Activated CD8-positive, alpha-beta memory T cell treated with anti-CD3 and anti-CD28 coated beads, Interleukin-2, amount 50 U/mL, for 1 hour (primary cell): ENCODE measurements at regions not wholly inside any gene's neighbourhood (a gene's known extent, or its start where the extent isn't known, plus 50 kb on each side); places are given as distances from the start of the nearest gene placed in this dataset.

ENCODE experiments used
- DNase-seq: peaks from one replicate; pipeline ENCODE4 v3.0.0-alpha.2; 2020; ENCODE audit errors: extremely low read depth

DNA sequence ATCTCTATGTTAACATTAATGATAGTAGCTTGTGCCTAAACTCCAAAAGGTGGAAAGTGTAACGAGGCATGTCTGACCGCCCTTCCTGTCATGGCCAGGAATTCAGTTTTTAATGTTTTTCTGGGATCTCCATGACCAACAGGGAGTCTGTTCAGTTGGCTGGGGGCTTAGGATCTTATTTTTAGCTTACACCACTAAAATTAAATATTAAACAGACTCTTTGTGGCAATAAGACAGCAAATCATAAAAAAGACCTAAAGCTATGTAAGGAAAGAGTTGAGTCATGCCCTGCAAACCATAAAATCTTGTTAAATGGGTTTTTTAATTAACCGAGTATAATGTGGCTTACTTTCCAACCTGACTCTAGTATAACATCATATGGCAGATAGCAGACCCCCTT lies 247.8 kb downstream of the DIRAS2 start:
- no peak for DNase-seq

DNA sequence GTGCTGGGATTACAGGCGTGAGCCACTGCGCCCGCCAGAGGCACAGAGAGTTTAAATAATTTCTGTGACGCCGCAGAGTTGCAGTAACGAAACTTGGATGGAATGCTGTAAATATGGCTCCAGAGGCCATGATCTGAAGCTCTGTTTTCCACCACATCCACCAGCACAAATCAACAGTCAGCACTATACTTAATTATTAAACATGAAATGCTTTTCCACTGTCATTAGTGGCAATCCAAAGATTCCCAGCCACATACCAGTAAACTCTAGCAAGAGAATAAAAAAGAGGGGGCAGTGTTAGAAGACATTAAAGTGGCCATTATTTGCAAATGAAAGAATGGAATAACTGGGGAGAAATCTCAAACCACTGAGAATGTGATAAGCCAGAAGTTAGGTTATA lies 242.5 kb downstream of the DIRAS2 start:
- no peak for DNase-seq

GRCh38 chr9:90408659-90409058 lies 234.0 kb downstream of the DIRAS2 start:
- DNase-seq, result no peak

DNA sequence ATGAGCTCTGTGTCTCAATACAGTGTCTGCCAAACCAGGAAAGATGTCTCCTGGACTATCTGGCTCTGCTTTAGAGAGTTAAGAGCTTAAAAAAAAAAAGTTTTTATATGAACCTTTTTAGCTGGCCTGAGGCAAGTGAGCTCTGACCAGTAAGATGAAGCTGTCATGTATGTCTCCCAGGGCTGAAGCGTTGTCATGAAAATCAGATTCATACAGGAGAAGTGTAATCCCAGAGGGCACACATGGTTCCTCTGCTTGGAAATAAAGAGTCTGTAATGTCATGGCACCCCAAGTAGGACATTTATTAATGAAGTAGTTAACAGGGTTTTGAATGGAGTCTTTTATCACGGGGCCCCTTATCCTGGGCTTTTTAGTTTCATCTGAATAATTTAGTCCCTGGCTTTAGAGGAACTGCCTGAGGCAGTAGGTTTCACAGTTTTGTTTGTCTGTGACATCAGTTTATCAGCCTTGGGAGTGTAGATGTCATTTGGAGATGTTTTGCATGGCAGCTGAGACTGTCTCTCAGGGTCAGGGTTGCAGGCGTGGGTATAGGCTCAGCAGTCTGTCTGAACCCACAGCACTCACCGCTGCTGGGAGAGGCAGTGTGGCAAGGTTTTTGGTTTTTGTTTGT lies 223.3 kb downstream of the DIRAS2 start:
- DNase-seq, result no peak

DNA sequence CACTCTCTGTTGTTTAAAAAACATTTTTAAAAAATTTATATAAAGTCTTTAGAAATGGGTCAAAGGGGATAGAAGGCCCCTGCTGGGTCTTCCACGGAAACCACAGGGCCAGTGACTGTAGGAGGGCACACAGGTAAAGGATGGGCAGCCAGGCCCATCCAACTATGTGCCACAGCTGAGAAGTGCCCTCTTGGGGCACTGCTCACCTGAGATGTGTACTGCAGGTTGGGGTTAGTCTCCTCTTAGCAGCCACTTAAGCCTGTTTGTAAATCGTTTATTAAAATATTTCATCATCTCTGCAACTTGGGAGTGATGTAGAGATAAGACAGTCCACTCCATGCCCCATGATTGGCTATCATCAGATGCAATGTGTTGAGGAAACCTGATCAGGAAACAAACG lies 222.4 kb downstream of the DIRAS2 start:
- DNase-seq, result no peak

- no peak for DNase-seq
Measured at GRCh38 chr9:90420768-90421513, 221.7 kb downstream of the DIRAS2 start.

GRCh38 chr9:90421786-90422185 lies 220.8 kb downstream of the DIRAS2 start:
- DNase-seq, result no peak

DNA sequence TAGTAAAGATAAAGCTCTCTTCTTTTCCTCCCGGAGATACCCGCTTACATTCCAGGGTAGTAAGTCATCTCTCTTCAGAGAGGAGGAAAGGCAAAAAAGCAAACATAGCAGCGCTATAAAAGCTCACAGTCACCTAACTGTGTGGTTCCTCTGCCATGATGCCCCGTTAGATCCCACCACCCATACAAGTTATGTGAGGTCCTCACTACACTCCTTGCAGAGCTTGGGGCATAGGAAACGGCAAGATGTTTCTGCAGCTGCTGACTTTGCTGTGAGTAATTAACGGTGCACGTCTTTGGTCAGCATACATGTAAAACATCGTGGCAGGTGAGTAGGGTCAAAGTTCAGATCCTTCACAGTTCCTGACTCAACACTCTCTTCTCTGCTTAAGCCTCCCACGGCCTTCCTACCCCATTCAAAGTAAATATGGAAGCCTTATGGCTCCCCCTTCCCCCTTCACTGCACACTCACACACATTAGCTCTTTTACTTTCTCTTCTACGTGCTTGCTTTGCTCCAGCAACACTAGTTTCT lies 218.9 kb downstream of the DIRAS2 start:
- DNase-seq, result no peak

DNA sequence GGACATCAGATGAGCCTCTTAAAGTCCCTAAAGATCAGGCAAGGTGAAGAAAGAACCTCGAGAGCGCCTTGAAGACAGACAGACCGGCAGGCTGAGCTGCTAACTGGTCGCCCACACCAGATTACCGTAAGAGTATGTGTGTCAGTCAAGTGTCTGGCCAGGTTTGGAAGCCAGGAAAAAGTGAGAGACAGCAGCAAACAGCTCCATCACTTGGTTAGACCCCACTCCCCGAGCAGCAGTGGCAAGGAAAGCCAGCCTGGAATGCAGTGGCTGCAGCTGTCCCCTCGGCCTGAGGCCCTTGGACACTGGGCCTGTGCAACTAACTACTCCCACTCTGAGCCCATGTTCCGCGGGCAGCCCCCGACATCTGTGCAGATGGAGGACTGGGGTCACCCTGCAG lies 214.1 kb downstream of the DIRAS2 start:
- DNase-seq, result no peak

DNA sequence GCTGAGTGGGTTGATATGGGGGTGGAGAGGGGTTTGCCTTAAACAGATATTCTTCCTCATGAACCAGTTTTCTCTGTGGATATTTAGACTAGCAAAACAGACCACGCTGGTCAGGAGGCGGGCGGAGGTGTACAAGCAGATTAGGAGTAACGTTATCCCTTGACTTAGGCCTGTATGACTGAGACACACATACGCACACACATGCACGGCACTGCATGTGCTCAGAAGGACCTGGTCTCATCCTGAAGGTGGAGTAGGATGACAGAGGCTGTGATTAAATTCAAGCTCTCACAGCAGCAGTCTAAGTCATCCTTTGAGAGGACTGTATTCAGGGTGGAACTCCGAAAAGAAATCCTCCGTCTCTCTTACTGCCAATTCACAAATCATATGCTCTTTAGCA lies 209.7 kb downstream of the DIRAS2 start:
- DNase-seq, result no peak

- no peak for DNase-seq
Measured at GRCh38 chr9:90433398-90433941, 209.2 kb downstream of the DIRAS2 start.

- DNase-seq, result no peak
Measured at GRCh38 chr9:90441814-90442213, 200.8 kb downstream of the DIRAS2 start.

GRCh38 chr9:90442723-90443122 lies 199.9 kb downstream of the DIRAS2 start:
- DNase-seq, result no peak

DNA sequence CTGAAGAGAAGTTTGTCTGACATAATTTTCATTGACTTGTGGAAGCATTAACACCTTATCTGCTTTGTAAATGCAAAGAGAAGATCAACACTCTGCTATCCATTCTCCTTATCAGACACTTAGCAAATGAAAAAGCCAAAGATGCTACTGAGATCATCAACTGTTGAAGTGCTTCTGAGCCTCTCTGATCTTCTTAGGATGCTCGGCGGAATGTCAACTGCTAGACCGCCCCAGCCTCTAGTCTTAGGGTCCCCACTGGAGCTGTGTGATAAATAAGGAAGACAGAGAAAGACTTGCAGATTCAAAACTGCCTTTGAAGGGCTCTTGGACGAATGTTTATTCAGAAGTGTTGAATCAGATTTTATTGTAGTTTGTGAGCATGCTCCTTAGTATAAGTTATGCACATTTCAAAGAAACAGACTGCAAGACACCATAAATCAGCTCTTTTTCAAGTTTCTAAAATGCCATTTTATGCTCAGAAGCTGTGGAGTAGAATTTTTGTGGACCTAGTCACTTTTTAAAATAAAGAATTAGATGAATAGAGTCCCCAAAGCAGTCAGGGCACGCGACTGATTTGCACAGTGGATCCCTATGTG lies 197.9 kb downstream of the DIRAS2 start:
- DNase-seq, result no peak

DNA sequence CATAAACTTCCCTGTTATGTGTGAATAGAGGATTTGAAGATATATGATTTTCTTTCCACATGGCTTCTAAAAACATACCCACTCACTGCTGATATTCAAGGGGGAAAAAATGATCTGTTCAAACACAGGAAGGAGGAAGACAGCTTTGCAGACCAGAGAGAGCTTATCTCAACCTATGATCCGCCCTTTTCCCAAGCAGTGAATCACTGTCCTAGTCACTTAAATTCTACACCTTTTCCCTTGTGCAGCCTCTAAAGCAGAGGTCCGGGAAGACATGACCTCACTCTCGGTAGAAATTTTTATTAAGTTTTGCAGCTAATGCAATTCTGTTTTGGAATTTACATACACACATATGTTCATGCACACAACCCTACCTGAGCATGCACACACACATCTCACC lies 197.2 kb downstream of the DIRAS2 start:
- DNase-seq, result no peak

DNA sequence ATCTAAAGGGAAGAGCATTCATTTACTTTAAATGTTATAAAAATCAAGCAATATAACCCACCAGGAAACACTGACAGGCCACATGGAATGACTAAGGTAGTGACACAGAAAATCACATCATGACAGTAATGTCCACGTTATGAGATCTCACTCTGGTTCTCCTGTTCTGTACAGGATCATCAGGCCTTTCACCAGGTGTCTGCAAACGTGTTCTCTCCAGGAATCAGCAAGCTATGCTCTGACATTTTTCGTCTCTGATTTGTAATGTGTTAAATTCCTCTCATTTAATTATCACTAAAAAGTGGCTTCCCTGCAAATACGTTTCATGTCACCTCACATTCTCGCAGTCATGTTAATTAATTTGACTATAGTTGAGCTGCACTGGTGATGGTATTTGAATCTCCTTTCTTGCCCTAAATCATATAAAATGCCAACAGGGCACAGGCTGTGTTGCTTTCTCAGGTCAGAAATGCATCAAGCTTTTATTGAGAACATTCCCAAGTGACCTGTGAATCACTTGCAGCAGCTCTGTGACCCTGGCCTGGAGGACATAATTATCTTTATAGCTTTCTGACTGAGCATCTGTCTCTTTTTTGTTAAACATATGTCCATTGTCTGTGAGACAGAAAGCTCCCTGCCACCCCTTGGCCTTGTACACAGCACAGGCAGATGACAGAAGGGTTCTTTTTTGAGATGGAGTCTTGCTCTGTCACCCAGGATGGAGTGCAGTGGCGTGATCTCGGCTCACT lies 196.2 kb downstream of the DIRAS2 start:
- DNase-seq, result no peak

DNA sequence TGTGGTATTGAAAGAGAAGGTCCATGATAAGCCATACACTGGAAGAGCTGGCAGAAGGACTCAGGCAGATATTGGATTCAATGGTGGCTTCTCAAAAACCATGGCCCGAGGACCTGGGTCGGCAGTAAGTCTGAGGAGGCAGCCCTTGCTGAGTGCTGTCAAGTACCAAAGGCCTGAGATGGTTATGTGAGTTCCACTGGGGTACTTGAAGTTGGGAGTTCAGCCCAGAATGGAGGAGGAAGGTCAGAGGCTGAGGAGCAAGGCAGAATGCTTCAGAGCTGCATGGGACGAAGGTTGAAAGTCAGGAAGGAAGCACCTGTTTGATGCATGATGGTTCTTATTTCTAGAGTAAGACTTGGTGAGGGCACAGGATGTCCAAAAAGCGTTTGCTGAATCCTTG lies 194.9 kb downstream of the DIRAS2 start:
- no peak for DNase-seq

DNA sequence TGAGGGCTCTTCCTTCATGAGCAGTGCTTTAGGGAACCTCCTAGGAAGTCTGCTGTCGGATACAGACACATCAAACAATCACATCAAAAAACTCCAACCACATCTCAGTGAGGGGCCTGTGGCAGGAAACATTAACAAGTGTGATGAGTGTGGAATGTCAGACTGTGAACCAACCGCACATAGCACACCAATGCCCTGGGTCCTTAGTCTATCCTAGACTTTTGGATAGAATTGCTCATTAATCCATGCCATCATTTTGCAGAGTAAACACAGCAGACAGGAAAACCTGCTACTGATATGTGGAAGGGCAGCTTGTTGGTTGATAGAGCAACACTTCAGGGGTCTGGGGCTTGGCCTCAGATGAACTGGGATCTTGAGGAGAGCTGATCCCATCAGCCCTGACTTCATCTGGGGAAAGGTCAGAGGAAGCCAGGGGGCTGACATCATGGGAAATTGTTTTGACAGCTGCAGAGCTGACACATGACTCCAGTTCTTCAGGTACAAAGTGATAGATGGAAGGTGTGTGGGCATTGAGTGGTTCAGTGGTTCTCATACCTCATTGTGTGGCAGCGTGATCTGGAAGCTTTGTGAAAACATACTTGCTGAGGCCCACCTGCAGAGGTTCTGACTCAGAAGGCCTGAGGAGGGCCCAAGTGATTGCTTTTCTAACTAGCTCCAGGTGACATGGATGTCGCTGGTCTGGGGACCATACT lies 193.3 kb downstream of the DIRAS2 start:
- DNase-seq, result no peak

DNA sequence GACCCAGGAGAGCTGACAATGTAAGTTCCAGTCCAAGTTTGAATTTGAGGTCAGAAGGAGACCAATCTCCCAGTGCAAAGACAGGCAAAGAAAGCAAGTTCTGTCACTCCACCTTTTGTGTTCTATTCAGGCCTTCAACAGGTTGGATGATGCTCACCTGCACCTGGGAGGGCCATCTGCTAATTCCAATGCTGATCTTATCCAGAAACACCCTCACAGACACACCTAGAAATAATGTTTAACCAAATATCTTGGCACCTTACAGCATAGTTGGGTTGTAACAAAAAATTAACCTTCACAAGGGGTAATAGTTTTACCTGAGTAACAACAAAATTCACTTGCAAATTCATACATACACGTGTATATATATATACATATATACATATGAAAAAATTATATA lies 190.8 kb downstream of the DIRAS2 start:
- DNase-seq, result no peak

- DNase-seq, result no peak
Measured at GRCh38 chr9:90455316-90455715, 187.3 kb downstream of the DIRAS2 start.

GRCh38 chr9:90457386-90458190 lies 185.0 kb downstream of the DIRAS2 start:
- no peak for DNase-seq
